GM12878 (cell line): ENCODE measurements at regions not wholly inside any gene's neighbourhood (a gene's known extent, or its start where the extent isn't known, plus 50 kb on each side); places are given as distances from the start of the nearest gene placed in this dataset.

Experiments used
- BACH1 ChIP-seq: fragments of 450-650 bp; IDR thresholded peaks from 2 replicates; pipeline ENCODE4 v1.6.1; 2017; ENCODE audit warnings: mild to moderate bottlenecking, borderline replicate concordance
- BCL11A ChIP-seq: IDR thresholded peaks from 2 replicates; pipeline ENCODE4 v1.6.1; 2011; ENCODE audit warnings: low read depth, low read length
- BHLHE40 ChIP-seq, 2 experiments: fragments of 450-650 bp in 1 of 2; IDR thresholded peaks; 2 replicates each; pipeline ENCODE4 v1.6.1; 2011 to 2017; ENCODE audit warnings: low read depth in 2 of 2, borderline replicate concordance in 1 of 2, improper control_type of control experiment in 1 of 2, low read length in 1 of 2, mild to moderate bottlenecking in 1 of 2
- CEBPZ ChIP-seq: fragments of 150-350 bp; IDR thresholded peaks from 2 replicates; pipeline ENCODE4 v1.6.1; 2016; ENCODE audit warnings: low read depth, low read length
- CREB1 ChIP-seq: IDR thresholded peaks from 2 replicates; pipeline ENCODE4 v1.6.1; 2012; ENCODE audit warnings: low read depth, mild to moderate bottlenecking, inconsistent platforms
- CTCF ChIP-seq, 3 experiments: IDR thresholded peaks in 2 of 3; conservative IDR thresholded peaks in 1 of 3; 2 replicates each; pipeline ENCODE4 v1.5.1; 2011; ENCODE audit warnings: low read depth in 3 of 3, low read length in 3 of 3, mild to moderate bottlenecking in 3 of 3, control low read depth in 2 of 3, moderate library complexity in 2 of 3, inconsistent platforms in 1 of 3, mixed read lengths in 1 of 3; ENCODE audit not compliant: control insufficient read depth in 2 of 3, insufficient read depth in 1 of 3; ENCODE audit errors: extremely low read depth in 1 of 3
- EP300 ChIP-seq, 2 experiments: fragments of 150-350 bp in 1 of 2; IDR thresholded peaks; 2 replicates each; pipeline ENCODE4 v1.6.1; 2011 to 2012; ENCODE audit warnings: low read depth in 2 of 2, low read length in 2 of 2, borderline replicate concordance in 1 of 2, improper control_type of control experiment in 1 of 2, inconsistent platforms in 1 of 2; ENCODE audit not compliant: control insufficient read depth in 1 of 2
- ESRRA ChIP-seq: IDR thresholded peaks from 2 replicates; pipeline ENCODE4 v1.6.1; 2012; ENCODE audit warnings: mild to moderate bottlenecking, low read length, improper control_type of control experiment
- FOXK2 ChIP-seq: fragments of 450-650 bp; IDR thresholded peaks from 2 replicates; pipeline ENCODE4 v1.6.1; 2017; ENCODE audit warnings: mild to moderate bottlenecking, moderate library complexity
- IRF4 ChIP-seq: IDR thresholded peaks from 2 replicates; pipeline ENCODE4 v1.6.1; 2011; ENCODE audit warnings: low read depth, low read length
- LARP7 ChIP-seq: fragments of 450-650 bp; IDR thresholded peaks from 2 replicates; pipeline ENCODE4 v1.6.1; 2017; ENCODE audit warnings: mild to moderate bottlenecking
- MAX ChIP-seq: IDR thresholded peaks from 2 replicates; pipeline ENCODE4 v1.6.1; 2012; ENCODE audit warnings: low read depth, low read length, improper control_type of control experiment
- MEF2B ChIP-seq: fragments of 450-650 bp; IDR thresholded peaks from 2 replicates; pipeline ENCODE4 v1.6.1; 2018; ENCODE audit warnings: mild to moderate bottlenecking, moderate library complexity; ENCODE audit not compliant: partially characterized antibody, poor library complexity, severe bottlenecking
- PAX5 ChIP-seq: IDR thresholded peaks from 2 replicates; pipeline ENCODE4 v1.6.1; 2011; ENCODE audit warnings: low read depth, low read length, borderline replicate concordance
- REST ChIP-seq: IDR thresholded peaks from 2 replicates; pipeline ENCODE4 v1.6.1; 2012; ENCODE audit warnings: mild to moderate bottlenecking, low read depth, low read length
- SREBF1 ChIP-seq: IDR thresholded peaks from 2 replicates; pipeline ENCODE4 v1.6.1; 2012; ENCODE audit warnings: mild to moderate bottlenecking, low read length
- SRF ChIP-seq, 2 experiments: IDR thresholded peaks; 2 replicates each; pipeline ENCODE4 v1.6.1; 2011; ENCODE audit warnings: low read depth in 2 of 2, low read length in 2 of 2, mild to moderate bottlenecking in 1 of 2, moderate library complexity in 1 of 2
- STAT1 ChIP-seq: fragments of 450-650 bp; conservative IDR thresholded peaks from 2 replicates; pipeline ENCODE4 v1.6.1; 2014; ENCODE audit warnings: antibody characterized with exemption, mild to moderate bottlenecking
- STAT3 ChIP-seq: IDR thresholded peaks from 2 replicates; pipeline ENCODE4 v1.6.1; 2011; ENCODE audit warnings: low read depth, low read length, improper control_type of control experiment
- SUPT20H ChIP-seq: IDR thresholded peaks from 2 replicates; pipeline ENCODE4 v1.6.1; 2011; ENCODE audit warnings: low read depth, mild to moderate bottlenecking, low read length, moderate library complexity, borderline replicate concordance; ENCODE audit not compliant: control insufficient read depth
- ZBED1 ChIP-seq: IDR thresholded peaks from 2 replicates; pipeline ENCODE4 v1.6.1; 2016; ENCODE audit warnings: borderline replicate concordance
- ZNF207 ChIP-seq: fragments of 450-650 bp; IDR thresholded peaks from 2 replicates; pipeline ENCODE4 v1.6.1; 2014; ENCODE audit warnings: antibody characterized with exemption, mild to moderate bottlenecking, borderline replicate concordance

- TF ChIP-seq REST, result no peak
- no peak for TF ChIP-seq SRF (IDR thresholded peaks at IDR 0.05; ENCODE audit: low read depth in 2 of 2, low read length in 2 of 2)
- TF ChIP-seq CEBPZ, result no peak
- no peak for TF ChIP-seq CTCF (IDR thresholded peaks at IDR 0.05 in 2 of 3, conservative IDR thresholded peaks at IDR 0.05 in 1 of 3; ENCODE audit: control insufficient read depth in 2 of 3, extremely low read depth in 1 of 3, insufficient read depth in 1 of 3, low read depth in 3 of 3, low read length in 3 of 3)
- TF ChIP-seq ZBED1, result no peak
- TF ChIP-seq SUPT20H, result no peak
- no peak for TF ChIP-seq ESRRA
- no peak for TF ChIP-seq STAT1
- TF ChIP-seq SREBF1, result no peak
- peak in 1 of 2 experiments; percentile 44; a peak in 1 of 4 replicates for TF ChIP-seq EP300 (IDR thresholded peaks at IDR 0.05; ENCODE audit: borderline replicate concordance in 1 of 2, control insufficient read depth in 1 of 2, low read depth in 2 of 2, low read length in 2 of 2)
- TF ChIP-seq PAX5, result no peak
- TF ChIP-seq MEF2B, result peak; percentile 92
- no peak for TF ChIP-seq LARP7
- TF ChIP-seq MAX, result no peak
- TF ChIP-seq BHLHE40 (IDR thresholded peaks at IDR 0.05; ENCODE audit: borderline replicate concordance in 1 of 2, low read depth in 2 of 2, low read length in 1 of 2), result no peak
- TF ChIP-seq FOXK2, result no peak
- no peak for TF ChIP-seq STAT3
- TF ChIP-seq BACH1, result no peak
- 0 out of 2 replicates have a peak, but pooled peaks have one; percentile 30 for TF ChIP-seq BCL11A
- no peak for TF ChIP-seq IRF4
- TF ChIP-seq CREB1, result no peak
- no peak for TF ChIP-seq ZNF207
These were observed 325.9 kb downstream of the AKAIN1 start (continued) for GRCh38 chr18:4871197-4871596.
